Ishikawa (cell line): ENCODE measurements at regions not wholly inside any gene's neighbourhood (a gene's known extent, or its start where the extent isn't known, plus 50 kb on each side); places are given as distances from the start of the nearest gene placed in this dataset.

ENCODE experiments used
- CEBPB ChIP-seq: IDR thresholded peaks from 2 replicates; pipeline ENCODE4 v1.6.1; 2012
- CREB1 ChIP-seq: IDR thresholded peaks from 2 replicates; pipeline ENCODE4 v1.6.1; 2012; ENCODE audit warnings: low read depth
- EGR1 ChIP-seq: IDR thresholded peaks from 2 replicates; pipeline ENCODE4 v1.6.1; 2012
- EP300 ChIP-seq: IDR thresholded peaks from 2 replicates; pipeline ENCODE4 v1.6.1; 2012; ENCODE audit warnings: borderline replicate concordance
- RAD21 ChIP-seq: IDR thresholded peaks from 2 replicates; pipeline ENCODE4 v1.6.1; 2012; ENCODE audit warnings: low read depth
- TAF1 ChIP-seq: IDR thresholded peaks from 2 replicates; pipeline ENCODE4 v1.6.1; 2012; ENCODE audit warnings: low read depth, mild to moderate bottlenecking
- TEAD4 ChIP-seq: IDR thresholded peaks from 2 replicates; pipeline ENCODE4 v1.6.1; 2012
- TF ChIP-seq, protein P1 (sequence below): IDR thresholded peaks from 2 replicates; pipeline ENCODE4 v1.6.1; 2012; ENCODE audit warnings: low read depth, mild to moderate bottlenecking

DNA sequence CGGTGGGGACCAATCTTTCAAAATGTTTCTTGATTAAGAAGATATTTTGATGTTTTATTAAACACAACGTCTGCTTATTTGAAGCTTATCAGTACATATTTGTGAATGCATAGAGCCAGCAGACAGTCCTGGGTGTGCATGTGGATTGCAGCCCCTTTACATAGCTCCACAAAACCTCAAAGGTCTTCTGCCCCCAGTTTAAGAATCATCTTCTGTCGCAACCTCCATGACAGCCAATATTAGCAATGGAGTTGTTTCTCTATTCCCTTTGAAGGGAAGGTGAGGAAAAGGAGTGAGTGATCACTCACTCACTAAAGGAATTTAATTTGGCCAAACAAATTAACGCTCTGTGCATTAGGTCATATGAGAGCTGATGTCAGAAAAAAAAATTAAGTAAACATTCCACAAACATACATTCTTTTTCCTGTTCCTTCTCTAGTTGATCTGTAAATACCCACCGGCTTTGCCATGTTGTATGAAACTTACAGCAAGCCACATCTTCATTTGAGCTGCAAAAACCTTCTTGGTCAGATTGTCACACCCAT lies 152.9 kb downstream of the SIM1 start:
- TF ChIP-seq, protein P1, sequence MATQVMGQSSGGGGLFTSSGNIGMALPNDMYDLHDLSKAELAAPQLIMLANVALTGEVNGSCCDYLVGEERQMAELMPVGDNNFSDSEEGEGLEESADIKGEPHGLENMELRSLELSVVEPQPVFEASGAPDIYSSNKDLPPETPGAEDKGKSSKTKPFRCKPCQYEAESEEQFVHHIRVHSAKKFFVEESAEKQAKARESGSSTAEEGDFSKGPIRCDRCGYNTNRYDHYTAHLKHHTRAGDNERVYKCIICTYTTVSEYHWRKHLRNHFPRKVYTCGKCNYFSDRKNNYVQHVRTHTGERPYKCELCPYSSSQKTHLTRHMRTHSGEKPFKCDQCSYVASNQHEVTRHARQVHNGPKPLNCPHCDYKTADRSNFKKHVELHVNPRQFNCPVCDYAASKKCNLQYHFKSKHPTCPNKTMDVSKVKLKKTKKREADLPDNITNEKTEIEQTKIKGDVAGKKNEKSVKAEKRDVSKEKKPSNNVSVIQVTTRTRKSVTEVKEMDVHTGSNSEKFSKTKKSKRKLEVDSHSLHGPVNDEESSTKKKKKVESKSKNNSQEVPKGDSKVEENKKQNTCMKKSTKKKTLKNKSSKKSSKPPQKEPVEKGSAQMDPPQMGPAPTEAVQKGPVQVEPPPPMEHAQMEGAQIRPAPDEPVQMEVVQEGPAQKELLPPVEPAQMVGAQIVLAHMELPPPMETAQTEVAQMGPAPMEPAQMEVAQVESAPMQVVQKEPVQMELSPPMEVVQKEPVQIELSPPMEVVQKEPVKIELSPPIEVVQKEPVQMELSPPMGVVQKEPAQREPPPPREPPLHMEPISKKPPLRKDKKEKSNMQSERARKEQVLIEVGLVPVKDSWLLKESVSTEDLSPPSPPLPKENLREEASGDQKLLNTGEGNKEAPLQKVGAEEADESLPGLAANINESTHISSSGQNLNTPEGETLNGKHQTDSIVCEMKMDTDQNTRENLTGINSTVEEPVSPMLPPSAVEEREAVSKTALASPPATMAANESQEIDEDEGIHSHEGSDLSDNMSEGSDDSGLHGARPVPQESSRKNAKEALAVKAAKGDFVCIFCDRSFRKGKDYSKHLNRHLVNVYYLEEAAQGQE, result no peak
- TF ChIP-seq CREB1 (no peak), EP300 (no peak), TAF1 (no peak), CEBPB (no peak), RAD21 (no peak), EGR1 (no peak), TEAD4 (no peak)
